HepG2 (cell line): ENCODE measurements at regions not wholly inside any gene's neighbourhood (a gene's known extent, or its start where the extent isn't known, plus 50 kb on each side); places are given as distances from the start of the nearest gene placed in this dataset.

ENCODE experiments used
- ATAC-seq: fragments of 200-7000 bp; cut with Tn5 transposase; 3 replicates; pipeline ENCODE4 v1.9.1; 2020; ENCODE audit warnings: mild to moderate bottlenecking, moderate library complexity
- BruUV-seq: library from RNA; stranded (reverse); fragments of 400-500 nt; replicated peaks from 2 replicates; lab custom pipeline; 2021; lab: Mats Ljungman, UMichigan
- CTCF ChIA-PET: fragments of 300-600 bp; formaldehyde crosslinking; extraction: SDS; loops from one replicate; lab custom pipeline; 2021; ENCODE audit warnings: low total read pairs, inconsistent platforms, low intra/inter-chr PET ratio; lab: Yijun Ruan, JAX
- POLR2A ChIA-PET: fragments of 350-600 bp; sonication (Branson Sonifier 250); formaldehyde crosslinking; loops from one replicate; lab custom pipeline; 2020; ENCODE audit warnings: antibody characterized with exemption, inconsistent platforms; lab: Yijun Ruan, JAX
- DNase-seq: peaks from one replicate; pipeline ENCODE4 v3.0.0-alpha.2; 2015; ENCODE audit warnings: low spot score
- FAIRE-seq: peaks from 3 replicates; lab custom pipeline; 2011; peaks lifted over from hg19 to GRCh38; lab: Jason Lieb, UNC
- H2AFZ ChIP-seq: one replicate; pipeline ENCODE4 v1.6.1; 2011; ENCODE audit warnings: low read length, inconsistent platforms
- H3K27ac ChIP-seq: fragments of 300-600 bp; 3 replicates; pipeline ENCODE4 v1.8.0; 2011; ENCODE audit warnings: mixed run types, mild to moderate bottlenecking, mixed read lengths, low read length, inconsistent platforms; ENCODE audit not compliant: insufficient read depth; ENCODE audit errors: extremely low read length
- H3K27me3 ChIP-seq, 2 experiments: fragments of 200-600 bp in 1 of 2; 2 replicates in 1 of 2; 3 replicates in 1 of 2; pipeline versions ENCODE4 v1.6.0 to v1.8.0; 2011; ENCODE audit warnings: low read length in 2 of 2, mild to moderate bottlenecking in 2 of 2, moderate library complexity in 2 of 2, inconsistent platforms in 1 of 2; ENCODE audit not compliant: insufficient read depth in 2 of 2, control insufficient read depth in 1 of 2
- H3K36me3 ChIP-seq, 2 experiments: fragments of 200-600 bp in 1 of 2; replicated peaks in 1 of 2; 2 replicates in 1 of 2; 3 replicates in 1 of 2; pipeline versions ENCODE4 v1.5.1 to v1.8.0; 2011; ENCODE audit warnings: low read length in 2 of 2, inconsistent platforms in 1 of 2; ENCODE audit not compliant: insufficient read depth in 2 of 2, control insufficient read depth in 1 of 2
- H3K4me1 ChIP-seq: 2 replicates; pipeline ENCODE4 v1.5.1; 2012; ENCODE audit warnings: low read length, inconsistent platforms; ENCODE audit not compliant: insufficient read depth
- H3K4me2 ChIP-seq: 2 replicates; pipeline ENCODE4 v1.6.0; 2011; ENCODE audit warnings: low read depth, low read length, inconsistent platforms
- H3K4me3 ChIP-seq, 3 experiments: fragments of 200-600 bp in 1 of 3; sonication (generic), shearing (Covaris generic) in 1 of 3; replicated peaks in 1 of 3; 2 replicates each; pipeline ENCODE4 v1.5.1; 2011 to 2016; ENCODE audit warnings: low read length in 3 of 3, inconsistent platforms in 2 of 3, low read depth in 2 of 3, mild to moderate bottlenecking in 2 of 3, control low read depth in 1 of 3, mixed read lengths in 1 of 3; ENCODE audit not compliant: insufficient read depth in 1 of 3
- H3K79me2 ChIP-seq: one replicate; pipeline ENCODE4 v1.6.1; 2011; ENCODE audit warnings: low read length, inconsistent platforms; ENCODE audit not compliant: insufficient read depth
- H3K9ac ChIP-seq: 2 replicates; pipeline ENCODE4 v1.6.0; 2011; ENCODE audit warnings: mild to moderate bottlenecking, low read depth, low read length, inconsistent platforms; ENCODE audit not compliant: insufficient read depth
- H3K9me3 ChIP-seq: 2 replicates; pipeline ENCODE4 v1.5.1; 2012; ENCODE audit warnings: mild to moderate bottlenecking, low read length
- H4K20me1 ChIP-seq: 2 replicates; pipeline ENCODE4 v1.6.0; 2011; ENCODE audit warnings: inconsistent platforms, mild to moderate bottlenecking, low read length, moderate library complexity; ENCODE audit not compliant: insufficient read depth
- ATRX ChIP-seq: sonication (generic); formaldehyde crosslinking; IDR thresholded peaks from 2 replicates; pipeline ENCODE4 v1.4.0; 2020; ENCODE audit warnings: missing genetic modification reagents, borderline replicate concordance
- BRD4 ChIP-seq: sonication (generic); formaldehyde crosslinking; IDR thresholded peaks from 2 replicates; pipeline ENCODE4 v1.4.0; 2020; ENCODE audit warnings: missing genetic modification reagents
- DNMT1 ChIP-seq: sonication (generic); formaldehyde crosslinking; IDR thresholded peaks from 2 replicates; pipeline ENCODE4 v1.5.1; 2020; ENCODE audit warnings: mild to moderate bottlenecking, missing genetic modification reagents
- GPN1 ChIP-seq: sonication (generic); formaldehyde crosslinking; IDR thresholded peaks from 2 replicates; pipeline ENCODE4 v1.5.1; 2020; ENCODE audit warnings: missing genetic modification reagents, borderline replicate concordance
- MAFF ChIP-seq: IDR thresholded peaks from 2 replicates; pipeline ENCODE4 v1.6.1; 2011; ENCODE audit warnings: low read depth, low read length, improper control_type of control experiment
- NCOR1 ChIP-seq: fragments of 200-600 bp; sonication (generic); IDR thresholded peaks from 2 replicates; pipeline ENCODE4 v1.7.0; 2017; ENCODE audit warnings: antibody characterized with exemption, low read length, borderline replicate concordance
- NFRKB ChIP-seq: fragments of 450-650 bp; IDR thresholded peaks from 2 replicates; pipeline ENCODE4 v1.6.1; 2017
- SIN3B ChIP-seq: fragments of 150-350 bp; IDR thresholded peaks from 2 replicates; pipeline ENCODE4 v1.6.1; 2014; ENCODE audit warnings: low read length
- SNAPC4 ChIP-seq: sonication (generic); formaldehyde crosslinking; IDR thresholded peaks from 2 replicates; pipeline ENCODE4 v1.4.0; 2020; ENCODE audit warnings: mild to moderate bottlenecking, missing genetic modification reagents
- TBX3 ChIP-seq: fragments of 450-650 bp; IDR thresholded peaks from 2 replicates; pipeline ENCODE4 v1.6.1; 2017; ENCODE audit warnings: antibody characterized with exemption, mild to moderate bottlenecking, inconsistent platforms, borderline replicate concordance
- ZMAT3 ChIP-seq: sonication (generic); formaldehyde crosslinking; conservative IDR thresholded peaks from 2 replicates; pipeline ENCODE4 v1.7.0; 2021; ENCODE audit warnings: missing genetic modification reagents
- ZNF160 ChIP-seq: sonication (generic); formaldehyde crosslinking; IDR thresholded peaks from 2 replicates; pipeline ENCODE4 v1.8.0; 2022; ENCODE audit warnings: mild to moderate bottlenecking, inconsistent platforms, missing genetic modification reagents
- ZNF317 ChIP-seq: sonication (generic); formaldehyde crosslinking; IDR thresholded peaks from 2 replicates; pipeline ENCODE4 v1.5.0; 2020; ENCODE audit warnings: mild to moderate bottlenecking, missing genetic modification reagents
- ZNF335 ChIP-seq: sonication (generic); formaldehyde crosslinking; IDR thresholded peaks from 2 replicates; pipeline ENCODE4 v1.4.0; 2020; ENCODE audit warnings: missing genetic modification reagents
- ZNF790 ChIP-seq: sonication (generic); formaldehyde crosslinking; IDR thresholded peaks from 2 replicates; pipeline ENCODE4 v1.8.0; 2022; ENCODE audit warnings: missing genetic modification reagents, mild to moderate bottlenecking, borderline replicate concordance
- WGBS: methylation state at CpG from one replicate; pipeline ENCODE4 v1.1.6; 2017; ENCODE audit warnings: low lambda C conversion rate; 5-methylcytosine and 5-hydroxymethylcytosine counted together
- in situ Hi-C: cut with HindIII; loops from 2 replicates; pipeline ENCODE4 v1.10.0; 2017; ENCODE audit warnings: low pct_unique_long_range_greater_than_20kb; ENCODE audit not compliant: extremely low pct_ligation_motif_present
- intact Hi-C: fragments of 100-400 bp; cut with micrococcal nuclease; formaldehyde crosslinking; loops from one replicate; pipeline ENCODE4 v1.10.0; 2022; ENCODE audit not compliant: unreplicated experiment

GRCh38 chr15:26015516-26016075, 152.5 kb upstream of the ATP10A start:
- Histone ChIP-seq H3K9ac (no peak overlapping the region), H3K4me3 (no peak overlapping the region), H2AFZ (no peak overlapping the region), H3K79me2 (no peaks in the 10 kb centered on the region), H3K27ac (no peak overlapping the region), H4K20me1 (no peaks in the 10 kb centered on the region), H3K9me3 (no peaks in the 10 kb centered on the region), H3K36me3 (no peaks in the 10 kb centered on the region), H3K27me3 (peaks cover 0 to 4% of the 10 kb centered on the region in 2 experiments; a peak in 2 of 5 replicates), H3K4me2 (no peak overlapping the region), H3K4me1 (no peaks in the 10 kb centered on the region)
- DNase-seq (no peak), FAIRE-seq (no peak), ATAC-seq (no peak)
- no peak for TF ChIP-seq NFRKB
- no TSS peak for BruUV-seq
- ChIA-PET CTCF (no interaction called here), POLR2A (no interaction called here)
- 22% methylated on average over 8 of the region's 11 CpGs for WGBS
- intact Hi-C loops, result no loop called here
- in situ Hi-C loops, result no loop called here

GRCh38 chr15:26013981-26014380, 150.9 kb upstream of the ATP10A start:
- no peaks in the 10 kb centered on the region for H3K36me3 ChIP-seq
- H3K4me3 ChIP-seq, result no peak overlapping the region
- no peak overlapping the region for H3K27ac ChIP-seq
- intact Hi-C loops, result no loop called here
- WGBS, result 1% methylated on average over 3 of the region's 5 CpGs
- BruUV-seq, result no TSS peak
- no peaks in the 10 kb centered on the region for H3K79me2 ChIP-seq
- no peaks in the 10 kb centered on the region for H3K9me3 ChIP-seq
- peaks cover 0 to 4% of the 10 kb centered on the region in 2 experiments; a peak in 2 of 5 replicates for H3K27me3 ChIP-seq
- H2AFZ ChIP-seq, result no peak overlapping the region
- H3K9ac ChIP-seq, result no peak overlapping the region
- DNase-seq (no peak), ATAC-seq (no peak), FAIRE-seq (no peak)
- H3K4me2 ChIP-seq, result no peak overlapping the region
- in situ Hi-C loops, result no loop called here
- H4K20me1 ChIP-seq, result no peaks in the 10 kb centered on the region
- H3K4me1 ChIP-seq, result no peaks in the 10 kb centered on the region
- CTCF ChIA-PET, result no interaction called here
- POLR2A ChIA-PET, result no interaction called here
- TF ChIP-seq ZNF790 (CRISPR knock-in tag), result no peak
- no peak for TF ChIP-seq MAFF
- TF ChIP-seq ZNF317, result no peak
- no peak for TF ChIP-seq SIN3B
- no peak for TF ChIP-seq ZNF335
- TF ChIP-seq BRD4, result no peak
- TF ChIP-seq TBX3, result no peak
- no peak for TF ChIP-seq ATRX (CRISPR knock-in tag)
- no peak for TF ChIP-seq ZMAT3
- no peak for TF ChIP-seq NCOR1
- no peak for TF ChIP-seq ZNF160 (CRISPR knock-in tag)
- no peak for TF ChIP-seq SNAPC4
- TF ChIP-seq DNMT1 (CRISPR knock-in tag), result no peak
- no peak for TF ChIP-seq GPN1 (CRISPR knock-in tag)
